Choroid plexus epithelial cell (primary cell): ENCODE measurements at regions not wholly inside any gene's neighbourhood (a gene's known extent, or its start where the extent isn't known, plus 50 kb on each side); places are given as distances from the start of the nearest gene placed in this dataset.

Experiments used
- DNase-seq: peaks from one replicate; pipeline ENCODE4 v3.0.0-alpha.2; 2010; ENCODE audit warnings: low read depth
- H3K4me3 ChIP-seq: 2 replicates; pipeline ENCODE4 v1.5.1; 2011; ENCODE audit warnings: low read depth, mild to moderate bottlenecking, control low read depth, low read length, moderate library complexity
- CTCF ChIP-seq: conservative IDR thresholded peaks from 2 replicates; pipeline ENCODE4 v1.5.1; 2011; ENCODE audit warnings: low read depth, mild to moderate bottlenecking, control low read depth, inconsistent platforms, low read length, moderate library complexity

GRCh38 chr7:41174521-41174920 lies 528.4 kb downstream of the INHBA start:
- TF ChIP-seq CTCF, result no peak
- H3K4me3 ChIP-seq, result no peak overlapping the region
- DNase-seq, result no peak

- no peak for TF ChIP-seq CTCF
- no peak for DNase-seq
- no peak overlapping the region for H3K4me3 ChIP-seq
Measured at GRCh38 chr7:41170466-41170865, 532.4 kb downstream of the INHBA start.

- no peak overlapping the region for H3K4me3 ChIP-seq
- no peak for TF ChIP-seq CTCF
- no peak for DNase-seq
Measured at GRCh38 chr7:41169317-41169716, 533.6 kb downstream of the INHBA start.

- TF ChIP-seq CTCF, result no peak
- no peak overlapping the region for H3K4me3 ChIP-seq
- DNase-seq, result no peak
Measured at GRCh38 chr7:41167836-41168235, 535.1 kb downstream of the INHBA start.

GRCh38 chr7:41164440-41164839 lies 538.5 kb downstream of the INHBA start:
- H3K4me3 ChIP-seq, result no peak overlapping the region
- no peak for TF ChIP-seq CTCF
- DNase-seq, result peak; percentile 41

- TF ChIP-seq CTCF, result no peak
- H3K4me3 ChIP-seq, result no peak overlapping the region
- DNase-seq, result no peak
Measured at GRCh38 chr7:41163991-41164390, 538.9 kb downstream of the INHBA start.

GRCh38 chr7:41162612-41163011 lies 540.3 kb downstream of the INHBA start:
- peak; percentile 20 for DNase-seq
- TF ChIP-seq CTCF, result no peak

More at GRCh38 chr7:41162612-41163011, 540.3 kb downstream of the INHBA start:
- no peak overlapping the region for H3K4me3 ChIP-seq
